ENCODE measurements at regions not wholly inside any gene's neighbourhood (a gene's known extent, or its start where the extent isn't known, plus 50 kb on each side); places are given as distances from the start of the nearest gene placed in this dataset.

- no peak for TF ChIP-seq POLR2A (IDR thresholded peaks at IDR 0.05)
- TF ChIP-seq, protein P1, sequence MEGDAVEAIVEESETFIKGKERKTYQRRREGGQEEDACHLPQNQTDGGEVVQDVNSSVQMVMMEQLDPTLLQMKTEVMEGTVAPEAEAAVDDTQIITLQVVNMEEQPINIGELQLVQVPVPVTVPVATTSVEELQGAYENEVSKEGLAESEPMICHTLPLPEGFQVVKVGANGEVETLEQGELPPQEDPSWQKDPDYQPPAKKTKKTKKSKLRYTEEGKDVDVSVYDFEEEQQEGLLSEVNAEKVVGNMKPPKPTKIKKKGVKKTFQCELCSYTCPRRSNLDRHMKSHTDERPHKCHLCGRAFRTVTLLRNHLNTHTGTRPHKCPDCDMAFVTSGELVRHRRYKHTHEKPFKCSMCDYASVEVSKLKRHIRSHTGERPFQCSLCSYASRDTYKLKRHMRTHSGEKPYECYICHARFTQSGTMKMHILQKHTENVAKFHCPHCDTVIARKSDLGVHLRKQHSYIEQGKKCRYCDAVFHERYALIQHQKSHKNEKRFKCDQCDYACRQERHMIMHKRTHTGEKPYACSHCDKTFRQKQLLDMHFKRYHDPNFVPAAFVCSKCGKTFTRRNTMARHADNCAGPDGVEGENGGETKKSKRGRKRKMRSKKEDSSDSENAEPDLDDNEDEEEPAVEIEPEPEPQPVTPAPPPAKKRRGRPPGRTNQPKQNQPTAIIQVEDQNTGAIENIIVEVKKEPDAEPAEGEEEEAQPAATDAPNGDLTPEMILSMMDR (IDR thresholded peaks at IDR 0.05), result no peak
Observed at GRCh38 chr1:193359631-193360030, 173.2 kb upstream of the B3GALT2 start.

Measured in heart left ventricle (tissue), 13 donors.